ENCODE measurements at regions not wholly inside any gene's neighbourhood (a gene's known extent, or its start where the extent isn't known, plus 50 kb on each side); places are given as distances from the start of the nearest gene placed in this dataset.

DNA sequence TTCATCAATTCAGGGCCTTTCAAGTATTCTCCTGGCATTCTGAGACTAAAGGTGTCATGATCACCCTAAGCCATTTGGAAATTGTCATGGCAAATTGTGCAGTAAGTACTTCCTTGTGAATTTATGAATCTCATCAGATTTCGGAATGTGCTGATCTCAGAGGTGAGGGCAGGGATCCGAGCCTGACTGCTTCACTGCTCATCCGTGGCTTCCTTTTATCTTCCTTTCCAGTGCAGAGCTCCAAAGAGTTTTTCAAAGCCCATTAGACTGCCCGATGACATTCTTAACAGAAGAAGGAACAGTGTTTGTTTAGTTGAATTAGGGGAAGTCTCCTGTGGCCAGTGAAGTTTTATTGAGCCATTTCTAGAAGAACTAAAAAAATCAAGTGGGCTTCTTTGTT lies 182.8 kb upstream of the GDNF start:
- no peak for DNase-seq
- no peaks in the 10 kb centered on the region for H3K27me3 ChIP-seq (ENCODE audit: insufficient read depth, low read depth, severe bottlenecking)
- TF ChIP-seq, protein P1, sequence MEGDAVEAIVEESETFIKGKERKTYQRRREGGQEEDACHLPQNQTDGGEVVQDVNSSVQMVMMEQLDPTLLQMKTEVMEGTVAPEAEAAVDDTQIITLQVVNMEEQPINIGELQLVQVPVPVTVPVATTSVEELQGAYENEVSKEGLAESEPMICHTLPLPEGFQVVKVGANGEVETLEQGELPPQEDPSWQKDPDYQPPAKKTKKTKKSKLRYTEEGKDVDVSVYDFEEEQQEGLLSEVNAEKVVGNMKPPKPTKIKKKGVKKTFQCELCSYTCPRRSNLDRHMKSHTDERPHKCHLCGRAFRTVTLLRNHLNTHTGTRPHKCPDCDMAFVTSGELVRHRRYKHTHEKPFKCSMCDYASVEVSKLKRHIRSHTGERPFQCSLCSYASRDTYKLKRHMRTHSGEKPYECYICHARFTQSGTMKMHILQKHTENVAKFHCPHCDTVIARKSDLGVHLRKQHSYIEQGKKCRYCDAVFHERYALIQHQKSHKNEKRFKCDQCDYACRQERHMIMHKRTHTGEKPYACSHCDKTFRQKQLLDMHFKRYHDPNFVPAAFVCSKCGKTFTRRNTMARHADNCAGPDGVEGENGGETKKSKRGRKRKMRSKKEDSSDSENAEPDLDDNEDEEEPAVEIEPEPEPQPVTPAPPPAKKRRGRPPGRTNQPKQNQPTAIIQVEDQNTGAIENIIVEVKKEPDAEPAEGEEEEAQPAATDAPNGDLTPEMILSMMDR (IDR thresholded peaks at IDR 0.05; ENCODE audit: low read depth, low read length): no peak

DNA sequence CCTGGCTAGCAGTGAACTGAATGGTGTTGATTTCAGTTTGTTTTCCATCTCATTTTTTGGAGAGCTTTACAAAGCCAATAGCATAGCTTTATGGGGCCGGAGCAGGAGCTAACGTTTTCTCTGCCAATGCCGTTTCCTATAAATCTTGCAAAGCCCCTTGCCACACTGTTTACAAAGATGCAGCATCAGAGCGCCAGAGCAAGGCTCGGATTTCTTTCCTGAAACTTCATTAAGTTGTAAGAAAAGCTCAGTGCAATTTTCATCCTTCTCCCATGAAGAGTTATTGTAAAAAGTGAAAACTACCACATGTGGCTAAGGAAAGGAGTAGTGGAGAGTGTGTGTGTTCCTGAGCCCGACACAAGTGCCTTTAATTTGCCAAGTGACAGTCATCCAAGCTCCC lies 178.2 kb upstream of the GDNF start:
- H3K4me3 ChIP-seq (ENCODE audit: low read depth, low read length): no peak overlapping the region
- TF ChIP-seq, protein P1 (IDR thresholded peaks at IDR 0.05; ENCODE audit: low read depth, low read length): no peak

More for the DNA sequence above, 182.8 kb upstream of the GDNF start:
- no peak overlapping the region for H3K27ac ChIP-seq
- H3K4me3 ChIP-seq (ENCODE audit: low read depth, low read length): no peak overlapping the region
- H3K36me3 ChIP-seq: no peaks in the 10 kb centered on the region
- H3K9me3 ChIP-seq (ENCODE audit: severe bottlenecking): no peaks in the 10 kb centered on the region

DNA sequence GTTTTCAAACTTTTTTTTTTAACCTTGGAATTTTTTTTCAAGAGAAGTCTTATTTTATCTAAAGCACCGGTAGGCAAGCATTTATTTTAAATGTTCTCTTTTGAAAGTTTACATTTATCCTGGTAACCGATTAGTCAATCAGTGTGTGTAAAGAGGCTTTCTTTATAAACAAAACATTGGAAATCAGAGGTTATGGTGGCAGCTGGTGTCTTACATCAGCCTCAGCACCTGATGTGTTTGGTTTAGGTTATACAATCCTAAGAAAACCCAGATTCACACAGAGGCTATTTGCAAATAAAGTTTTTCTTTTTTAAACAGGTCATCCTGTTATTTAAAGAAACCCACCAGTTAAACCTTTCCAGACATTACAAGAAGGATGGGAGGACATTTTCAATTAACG lies 173.3 kb upstream of the GDNF start:
- TF ChIP-seq, protein P1 (IDR thresholded peaks at IDR 0.05; ENCODE audit: low read depth, low read length): no peak
- Histone ChIP-seq H3K4me3 (ENCODE audit: low read depth, low read length) (no peak overlapping the region), H3K9me3 (ENCODE audit: severe bottlenecking) (no peaks in the 10 kb centered on the region), H3K27ac (no peak overlapping the region), H3K27me3 (ENCODE audit: insufficient read depth, low read depth, severe bottlenecking) (no peaks in the 10 kb centered on the region), H3K36me3 (no peaks in the 10 kb centered on the region)
- no peak for DNase-seq

More for the DNA sequence above, 178.2 kb upstream of the GDNF start:
- Histone ChIP-seq H3K9me3 (ENCODE audit: severe bottlenecking) (no peaks in the 10 kb centered on the region), H3K27ac (no peak overlapping the region), H3K27me3 (ENCODE audit: insufficient read depth, low read depth, severe bottlenecking) (no peaks in the 10 kb centered on the region), H3K36me3 (no peaks in the 10 kb centered on the region)
- no peak for DNase-seq

DNA sequence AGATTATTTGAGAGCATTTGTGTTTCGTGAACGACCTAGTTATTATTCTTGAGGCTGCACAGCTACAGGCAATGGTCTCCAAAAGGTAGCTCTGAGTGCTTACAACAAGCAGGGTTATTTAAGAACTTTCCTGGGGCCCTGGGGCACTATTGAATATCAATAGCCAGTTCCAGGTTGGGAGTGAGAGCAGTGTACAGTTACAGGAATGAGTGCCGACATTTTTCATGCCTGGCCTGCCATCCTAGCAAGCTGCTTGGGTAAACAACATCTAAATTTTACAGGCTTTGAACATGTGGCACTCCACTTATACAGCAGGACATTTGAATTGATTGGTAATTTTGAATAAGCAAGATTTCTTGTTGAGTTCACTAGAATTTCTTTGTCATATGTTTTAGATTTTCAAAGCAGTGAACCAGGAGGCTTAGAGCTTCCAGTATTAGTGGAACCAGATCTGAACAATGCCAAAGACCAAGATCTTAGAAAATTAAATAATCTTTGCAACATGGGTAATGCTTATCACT lies 171.9 kb upstream of the GDNF start:
- H3K9me3 ChIP-seq (ENCODE audit: severe bottlenecking): no peaks in the 10 kb centered on the region
- no peaks in the 10 kb centered on the region for H3K27me3 ChIP-seq (ENCODE audit: insufficient read depth, low read depth, severe bottlenecking)
- no peak overlapping the region for H3K4me3 ChIP-seq (ENCODE audit: low read depth, low read length)
- TF ChIP-seq, protein P1 (IDR thresholded peaks at IDR 0.05; ENCODE audit: low read depth, low read length): no peak
- no peaks in the 10 kb centered on the region for H3K36me3 ChIP-seq
- H3K27ac ChIP-seq: no peak overlapping the region
- DNase-seq: no peak

DNA sequence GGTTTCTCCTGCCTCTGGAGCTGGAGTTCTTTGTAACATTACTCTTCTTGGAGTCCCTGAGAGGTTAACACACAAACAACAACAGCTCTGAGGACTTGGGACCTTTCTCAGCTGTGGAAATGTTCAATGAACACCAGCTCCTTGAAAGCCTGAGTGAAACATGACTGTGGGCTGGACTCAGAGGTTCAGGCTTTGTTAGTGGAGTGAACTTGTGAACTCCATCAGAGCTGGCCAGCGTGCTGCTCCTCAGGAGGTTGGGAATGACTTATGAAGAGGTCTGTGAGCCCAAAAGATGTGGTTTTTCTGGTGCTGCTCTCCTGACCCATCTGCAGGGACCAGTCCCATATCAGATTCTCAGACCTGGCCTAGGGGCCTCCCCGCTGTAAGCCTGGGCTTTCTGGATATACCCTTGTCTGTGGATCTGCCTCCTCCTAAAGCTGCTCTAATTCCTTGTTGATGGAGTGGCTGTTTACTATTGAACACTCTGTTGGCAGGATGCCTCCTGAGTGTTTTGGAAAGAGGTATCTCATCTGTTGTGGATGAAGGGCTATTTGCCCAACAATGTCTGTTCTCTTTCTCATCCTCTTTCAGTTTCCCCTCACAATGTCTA lies 170.0 kb upstream of the GDNF start:
- Histone ChIP-seq H3K27ac (no peak overlapping the region), H3K36me3 (no peaks in the 10 kb centered on the region), H3K9me3 (ENCODE audit: severe bottlenecking) (no peaks in the 10 kb centered on the region), H3K27me3 (ENCODE audit: insufficient read depth, low read depth, severe bottlenecking) (no peaks in the 10 kb centered on the region), H3K4me3 (ENCODE audit: low read depth, low read length) (no peak overlapping the region)
- DNase-seq: no peak
- TF ChIP-seq, protein P1 (IDR thresholded peaks at IDR 0.05; ENCODE audit: low read depth, low read length): no peak

DNA sequence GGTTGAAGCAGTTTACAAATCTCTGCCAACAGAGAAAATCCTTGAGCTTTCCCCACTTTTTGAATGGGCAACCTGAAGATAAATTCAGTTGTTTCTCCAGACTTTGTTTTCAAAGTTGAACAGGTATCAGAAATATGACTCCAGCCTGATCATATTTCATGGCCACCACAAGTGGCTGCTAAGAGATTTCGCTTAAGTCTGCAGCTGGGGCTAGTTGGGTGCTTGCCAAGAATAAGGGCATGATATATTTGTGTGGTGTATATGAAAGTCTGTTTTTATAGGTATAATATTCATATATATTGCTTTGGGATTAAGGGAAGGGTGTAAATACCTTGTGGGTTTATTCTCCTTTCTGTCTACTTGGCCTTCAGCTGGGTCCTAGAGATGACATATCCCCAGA lies 168.4 kb upstream of the GDNF start:
- Histone ChIP-seq H3K36me3 (no peaks in the 10 kb centered on the region), H3K27me3 (ENCODE audit: insufficient read depth, low read depth, severe bottlenecking) (no peaks in the 10 kb centered on the region), H3K27ac (no peak overlapping the region), H3K9me3 (ENCODE audit: severe bottlenecking) (no peaks in the 10 kb centered on the region), H3K4me3 (ENCODE audit: low read depth, low read length) (no peak overlapping the region)
- TF ChIP-seq, protein P1 (IDR thresholded peaks at IDR 0.05; ENCODE audit: low read depth, low read length): no peak
- DNase-seq: no peak

Measured in WERI-Rb-1 (cell line).